ENCODE measurements at regions not wholly inside any gene's neighbourhood (a gene's known extent, or its start where the extent isn't known, plus 50 kb on each side); places are given as distances from the start of the nearest gene placed in this dataset.

DNA sequence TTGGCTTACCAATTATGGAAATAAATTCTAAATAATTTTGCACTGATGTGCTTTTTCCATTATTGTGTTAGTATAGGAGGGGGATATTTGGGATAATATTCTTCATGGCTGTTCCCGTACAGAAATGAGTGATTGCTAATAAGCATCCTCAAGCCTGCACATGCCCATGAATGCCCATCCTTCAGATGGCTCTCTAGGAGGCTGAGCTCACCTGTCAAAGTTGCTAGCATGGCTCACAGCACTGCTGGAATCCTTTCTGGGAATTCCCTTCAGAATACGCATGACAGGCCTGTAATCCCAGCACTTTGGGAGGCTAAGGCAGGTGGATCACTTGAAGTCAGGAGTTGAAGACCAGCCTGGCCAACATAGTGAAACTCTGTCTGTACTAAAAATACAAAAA lies 124.1 kb downstream of the NXNL2 start:
- DNase-seq, result no peak

DNA sequence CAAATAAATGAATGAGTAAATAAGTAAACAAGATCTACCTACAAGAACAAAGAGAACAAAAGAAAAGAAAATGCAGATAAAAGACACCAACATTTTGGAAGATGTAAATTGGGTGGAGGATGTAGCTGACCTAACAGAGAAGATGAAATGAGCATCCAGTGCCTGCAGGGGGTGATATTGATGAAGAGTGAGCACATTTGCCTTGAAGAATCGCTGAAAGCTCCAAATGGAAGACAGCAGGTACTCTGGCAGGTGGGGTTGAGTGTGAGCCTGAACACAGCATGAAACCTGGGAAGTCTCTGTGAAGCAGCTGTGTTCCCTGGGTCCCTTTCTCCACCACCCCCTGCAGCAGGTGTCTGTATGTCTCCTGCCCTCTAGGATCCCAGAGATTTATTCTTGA lies 125.6 kb downstream of the NXNL2 start:
- DNase-seq, result peak in 3 of 4 experiments; percentile 16 to 25 (median 20)

DNA sequence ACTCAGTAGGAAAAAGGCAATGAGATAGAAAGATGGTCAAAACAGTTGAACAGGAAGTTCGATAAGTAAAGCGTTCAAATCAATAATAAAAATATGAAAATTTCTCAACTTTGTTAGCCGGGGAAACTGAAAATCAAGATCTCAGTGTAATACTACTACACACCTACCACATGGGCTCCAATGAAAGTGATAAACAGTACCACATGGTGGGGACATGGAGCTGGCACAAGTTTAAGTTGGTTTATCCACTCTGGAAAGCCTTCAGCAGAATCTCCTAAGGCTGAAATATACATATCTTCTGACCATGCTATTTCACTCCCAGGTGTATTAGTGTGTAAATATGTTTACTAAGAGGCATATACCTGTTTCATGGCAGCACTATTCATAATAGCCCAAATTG lies 126.8 kb downstream of the NXNL2 start:
- peak in 1 of 4 experiments; percentile 6 for DNase-seq

GRCh38 chr9:88663771-88664419 lies 128.9 kb downstream of the NXNL2 start:
- DNase-seq, result no peak

DNA sequence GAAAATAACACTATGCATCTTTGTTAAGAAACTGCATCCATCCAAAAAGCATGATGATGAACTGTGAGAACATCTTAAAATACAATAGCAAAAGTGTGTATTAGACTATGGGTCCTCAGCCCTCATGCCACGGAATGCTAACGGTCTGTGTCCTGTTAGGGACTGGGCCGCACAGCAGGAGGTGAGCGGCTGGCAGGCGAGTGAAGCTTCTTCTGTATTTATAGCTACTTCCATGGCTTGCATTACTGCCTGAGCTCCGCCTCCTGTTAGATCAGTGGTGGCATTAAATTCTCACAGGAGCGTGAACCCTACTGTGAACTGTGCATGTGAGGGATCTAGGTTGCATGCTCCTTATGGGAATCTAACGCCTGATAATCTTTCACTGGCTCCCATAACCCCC lies 129.8 kb downstream of the NXNL2 start:
- DNase-seq, result no peak

GRCh38 chr9:88672874-88673689 lies 138.1 kb downstream of the NXNL2 start:
- DNase-seq, result no peak

DNA sequence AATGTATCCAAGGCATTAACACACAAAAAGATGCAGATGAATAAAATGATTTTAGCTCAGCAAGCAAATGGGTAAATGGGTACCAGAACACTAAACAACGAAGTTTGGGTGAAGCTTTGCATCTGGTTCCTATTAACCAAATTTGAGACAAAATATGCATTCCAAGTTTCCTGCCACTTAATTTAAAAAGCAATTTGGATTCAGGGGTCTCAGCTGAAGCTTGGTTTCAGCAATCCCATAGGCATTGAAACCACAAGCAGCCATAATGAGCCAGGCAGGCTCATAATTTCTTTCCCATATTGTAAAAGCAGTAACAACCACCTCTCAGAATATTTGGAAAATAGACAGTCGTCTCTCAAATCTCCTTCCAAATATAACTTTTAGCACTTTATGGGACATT lies 138.9 kb downstream of the NXNL2 start:
- no peak for DNase-seq

DNA sequence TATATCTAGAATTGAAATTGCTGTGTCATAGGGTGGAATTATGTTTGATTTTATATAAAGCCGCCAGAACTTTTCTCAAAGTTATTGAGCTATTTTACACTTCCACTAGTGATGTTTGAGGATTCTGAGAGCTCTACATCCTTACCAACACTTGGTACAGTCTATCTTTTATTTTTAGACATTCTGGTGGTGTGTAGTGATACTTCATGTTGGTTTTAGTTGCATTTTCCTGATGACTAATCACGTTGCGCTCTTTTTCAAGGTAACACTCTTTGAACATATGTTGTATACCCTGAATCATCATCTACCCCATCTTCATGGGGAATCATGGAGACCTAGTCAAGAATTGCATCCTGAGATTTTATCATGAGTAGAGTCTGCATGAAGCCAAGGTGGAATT lies 141.7 kb downstream of the NXNL2 start:
- no peak for DNase-seq

DNA sequence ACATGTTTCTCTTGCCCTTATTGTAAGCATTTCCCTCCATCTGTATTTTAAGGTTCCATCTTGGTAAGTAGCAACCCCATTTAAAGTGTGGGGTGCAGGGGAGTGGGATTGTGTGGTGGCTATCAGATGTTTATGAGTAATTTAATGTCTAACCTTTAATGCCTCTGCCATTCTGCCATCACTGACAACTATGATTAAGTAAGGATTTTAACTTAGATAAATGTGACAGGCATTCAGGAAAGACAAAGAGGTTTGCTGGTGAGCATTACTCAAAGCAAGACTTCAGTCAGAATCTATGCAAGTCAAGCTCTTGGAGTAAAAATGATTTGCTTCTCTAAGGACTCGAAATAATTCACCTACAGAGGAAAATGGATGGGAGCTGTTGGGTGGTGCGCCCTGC lies 143.0 kb downstream of the NXNL2 start:
- DNase-seq, result no peak

DNA sequence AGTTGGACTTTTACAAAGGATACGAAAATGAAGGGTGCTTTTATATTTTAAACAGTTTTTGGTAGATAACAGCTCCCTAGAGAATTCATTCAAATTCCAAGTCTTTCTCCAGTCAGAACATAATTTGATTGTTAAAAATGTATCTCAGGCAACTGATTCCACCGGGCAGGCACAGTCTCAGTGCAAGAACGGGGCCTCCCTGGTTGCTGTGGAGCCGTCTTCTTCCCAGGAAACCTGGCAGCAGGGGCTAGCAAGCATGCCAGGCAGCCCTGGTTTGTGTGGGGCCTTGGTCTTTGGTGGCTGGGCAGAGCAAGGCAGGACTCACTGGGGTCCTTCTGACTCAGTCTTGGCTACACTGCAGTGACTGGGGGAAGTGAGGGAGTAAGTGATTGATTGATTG lies 143.5 kb downstream of the NXNL2 start:
- DNase-seq, result no peak

DNA sequence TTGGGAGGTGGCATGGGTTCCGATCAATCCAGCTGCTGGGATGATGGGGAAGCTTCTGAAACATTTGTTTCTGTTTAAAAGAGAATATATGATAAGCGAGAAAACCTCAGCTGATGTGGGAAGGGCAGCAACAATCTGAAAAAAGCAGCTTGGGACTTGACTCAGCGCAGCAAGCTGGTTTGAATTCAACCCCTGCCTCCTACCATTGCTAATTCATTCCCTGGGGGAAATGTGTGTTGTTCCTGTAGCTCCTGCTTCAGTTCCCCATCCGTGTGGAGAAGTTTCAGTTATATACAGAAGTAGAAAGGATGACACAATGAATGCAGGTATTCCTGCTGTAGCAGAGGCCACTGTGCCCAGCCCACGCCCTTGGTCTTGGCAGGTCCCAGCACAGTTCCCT lies 145.1 kb downstream of the NXNL2 start:
- peak in 3 of 4 experiments; percentile 7 to 10 (median 9) for DNase-seq

DNA sequence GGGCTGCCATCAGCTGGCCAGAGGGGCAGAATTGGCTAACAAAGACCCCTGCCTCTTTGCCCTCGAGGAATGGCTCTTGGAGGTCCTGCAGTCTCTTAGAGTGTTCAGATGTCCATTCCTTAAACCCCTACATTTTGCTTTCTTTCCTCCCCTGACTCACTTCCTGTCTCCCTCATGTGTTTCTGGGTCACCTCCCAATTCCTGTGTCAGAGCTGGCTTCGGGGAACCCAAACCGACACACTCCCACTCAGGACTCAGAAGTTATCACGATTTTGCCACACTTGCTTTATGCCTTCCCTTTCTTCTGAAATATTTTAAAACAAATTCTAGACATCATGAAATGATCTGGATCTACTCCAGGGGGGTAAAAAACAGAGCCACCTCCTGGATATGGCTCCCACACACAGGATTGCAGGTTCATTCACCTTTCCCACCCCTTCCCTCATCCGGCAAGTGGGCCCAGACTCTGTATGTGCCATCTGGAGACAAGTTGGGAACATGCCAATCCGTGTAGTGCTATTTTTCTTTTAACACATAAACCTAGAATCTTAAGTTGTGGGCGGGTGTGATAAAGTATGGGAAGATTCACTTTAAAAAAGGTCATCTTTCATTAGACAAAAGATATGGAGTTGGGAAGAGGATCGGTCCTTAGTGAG lies 145.7 kb downstream of the NXNL2 start:
- DNase-seq, result peak; percentile 10 to 36 (median 22)

DNA sequence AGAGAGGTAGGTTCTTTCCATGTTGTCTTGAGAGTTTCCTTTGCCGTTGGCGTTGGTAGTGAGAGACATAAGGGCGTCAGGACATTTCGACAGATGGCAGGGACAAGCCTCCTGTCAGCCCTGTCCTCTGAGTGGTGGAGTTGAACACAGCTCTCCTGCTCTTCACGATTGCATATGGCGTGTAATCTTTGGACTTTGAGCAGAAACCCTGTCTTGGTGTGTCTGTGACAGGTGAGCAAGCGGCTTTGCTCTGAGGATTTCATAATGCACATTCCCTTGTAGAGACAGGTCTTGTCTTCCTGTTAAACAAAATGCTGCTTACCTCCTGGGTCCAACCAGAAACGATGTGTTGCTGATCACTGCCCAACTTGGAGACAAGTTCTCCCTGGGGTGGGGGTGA lies 146.5 kb downstream of the NXNL2 start:
- no peak for DNase-seq

- no peak for DNase-seq
These were observed 147.5 kb downstream of the NXNL2 start for GRCh38 chr9:88682431-88682831.

DNA sequence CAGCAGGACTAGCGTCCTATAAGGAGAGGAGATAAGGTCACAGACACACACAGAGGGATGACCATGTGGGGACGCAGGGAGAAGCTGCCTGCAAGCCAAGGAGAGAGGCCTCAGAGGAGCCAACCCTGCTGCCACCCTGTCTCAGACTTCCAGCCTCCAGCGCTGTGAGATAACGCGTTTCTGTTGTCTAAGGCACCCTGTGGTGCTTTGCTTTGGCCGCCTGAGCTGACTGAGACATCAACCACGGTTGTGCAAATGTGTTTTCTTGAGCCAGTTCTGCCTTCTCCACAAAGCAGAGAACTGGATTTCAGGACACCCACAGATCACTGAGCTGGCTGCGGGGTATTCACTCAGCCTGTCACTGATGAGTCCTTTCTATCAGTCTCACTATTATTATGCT lies 149.1 kb downstream of the NXNL2 start:
- no peak for DNase-seq

- DNase-seq, result no peak
These were observed 149.9 kb downstream of the NXNL2 start for GRCh38 chr9:88684845-88685244.

DNA sequence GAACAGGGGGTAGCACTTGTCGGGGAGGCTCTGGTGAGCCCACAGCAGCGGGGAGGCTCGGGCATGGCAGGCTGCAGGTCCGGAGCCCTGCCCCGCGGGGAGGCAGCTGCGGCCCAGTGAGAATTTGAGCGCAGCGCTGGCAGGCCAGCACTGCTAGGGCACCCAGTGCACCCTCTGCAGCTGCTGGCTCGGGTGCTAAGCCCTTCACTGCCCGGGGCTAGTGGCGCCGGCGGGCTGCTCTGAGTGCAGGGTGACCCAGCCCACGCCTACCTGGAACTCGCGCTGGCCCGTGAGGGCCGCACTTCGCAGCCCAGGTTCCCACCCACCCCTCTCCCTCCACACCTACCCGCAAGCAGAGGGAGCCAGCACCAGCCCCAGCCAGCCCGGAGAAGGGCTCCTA lies 151.0 kb downstream of the NXNL2 start:
- DNase-seq, result no peak

- no peak for DNase-seq
These were observed 154.7 kb downstream of the NXNL2 start for GRCh38 chr9:88689509-88690298.

GRCh38 chr9:88690628-88691027 lies 155.7 kb downstream of the NXNL2 start:
- DNase-seq, result no peak

GRCh38 chr9:88691091-88691490 lies 156.1 kb downstream of the NXNL2 start:
- no peak for DNase-seq

DNA sequence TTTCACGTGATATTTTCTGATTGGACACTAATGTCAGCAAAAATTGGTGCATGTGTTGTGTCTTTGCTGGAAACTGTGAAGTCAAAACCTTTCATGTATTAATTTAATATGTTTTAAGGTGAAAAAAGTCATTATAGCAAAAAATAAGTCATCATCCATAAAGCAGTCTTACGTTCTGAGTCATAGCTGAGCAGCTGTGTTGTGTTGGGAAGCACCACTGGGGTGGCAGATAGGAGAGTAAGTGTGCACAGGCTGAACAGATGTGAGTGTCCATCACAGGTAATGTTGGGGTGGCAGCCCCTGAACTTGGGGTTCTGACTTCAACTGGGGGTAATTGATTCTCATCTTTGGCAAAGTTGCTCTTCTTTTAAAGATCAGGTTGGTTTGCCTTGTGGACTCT lies 156.8 kb downstream of the NXNL2 start:
- no peak for DNase-seq

- DNase-seq, result no peak
These were observed 157.8 kb downstream of the NXNL2 start for GRCh38 chr9:88692827-88693226.

GRCh38 chr9:88694625-88695024 lies 159.6 kb downstream of the NXNL2 start:
- peak in 3 of 4 experiments; percentile 14 to 24 (median 16) for DNase-seq
